K562 (cell line): ENCODE measurements at regions not wholly inside any gene's neighbourhood (a gene's known extent, or its start where the extent isn't known, plus 50 kb on each side); places are given as distances from the start of the nearest gene placed in this dataset.

Experiments used
- ATAC-seq: fragments of 200-7000 bp; cut with Tn5 transposase; 3 replicates; pipeline ENCODE4 v1.9.1; 2020; ENCODE audit warnings: moderate library complexity
- BruUV-seq: library from RNA; stranded (reverse); fragments of 400-500 nt; replicated peaks from 2 replicates; lab custom pipeline; 2021; lab: Mats Ljungman, UMichigan
- CTCF ChIA-PET: fragments of 300-600 bp; formaldehyde crosslinking; extraction: SDS; loops from one replicate; lab custom pipeline; 2021; ENCODE audit warnings: low intra/inter-chr PET ratio; lab: Yijun Ruan, JAX
- POLR2A ChIA-PET: fragments of 300-600, 350-650 bp; sonication (Branson Sonifier 250); formaldehyde crosslinking; extraction: SDS; loops from one replicate; lab custom pipeline; 2021; ENCODE audit warnings: antibody characterized with exemption, inconsistent platforms; lab: Yijun Ruan, JAX
- DNase-seq, 4 experiments: peaks; one replicate each; pipeline versions ENCODE4 v3.0.0 to v3.0.0-alpha.2; 2011 to 2018; ENCODE audit warnings: low spot score in 3 of 4, mixed read lengths in 3 of 4; ENCODE audit errors: extremely low read depth in 1 of 4
- FAIRE-seq: peaks from 2 replicates; lab custom pipeline; 2011; peaks lifted over from hg19 to GRCh38; lab: Jason Lieb, UNC
- H2AFZ ChIP-seq: 2 replicates; pipeline ENCODE4 v1.6.0; 2011; ENCODE audit warnings: low read depth, low read length, control low read depth, inconsistent platforms
- H3K27ac ChIP-seq: fragments of 200-600 bp; 3 replicates; pipeline ENCODE4 v1.8.0; 2011; ENCODE audit warnings: low read depth, mild to moderate bottlenecking, control low read depth, inconsistent platforms, low read length, moderate library complexity, mixed read lengths; ENCODE audit errors: extremely low read depth
- H3K27me3 ChIP-seq, 2 experiments: fragments of 300-600 bp in 1 of 2; 2 replicates in 1 of 2; 3 replicates in 1 of 2; pipeline versions ENCODE4 v1.6.0 to v1.8.0; 2011; ENCODE audit warnings: inconsistent platforms in 2 of 2, low read length in 2 of 2, mild to moderate bottlenecking in 1 of 2, mixed read lengths in 1 of 2, moderate library complexity in 1 of 2; ENCODE audit not compliant: control insufficient read depth in 2 of 2, insufficient read depth in 2 of 2
- H3K36me3 ChIP-seq: fragments of 300-600 bp; 3 replicates; pipeline ENCODE4 v1.8.0; 2011; ENCODE audit warnings: mild to moderate bottlenecking, low read length, inconsistent platforms; ENCODE audit not compliant: control insufficient read depth, insufficient read depth
- H3K4me1 ChIP-seq, 2 experiments: fragments of 200-600 bp in 1 of 2; replicated peaks in 1 of 2; 2 replicates in 1 of 2; 3 replicates in 1 of 2; pipeline versions ENCODE4 v1.5.1 to v1.8.0; 2011; ENCODE audit warnings: inconsistent platforms in 2 of 2, low read length in 2 of 2, mild to moderate bottlenecking in 1 of 2, mixed read lengths in 1 of 2, moderate library complexity in 1 of 2; ENCODE audit not compliant: control insufficient read depth in 2 of 2, insufficient read depth in 2 of 2
- H3K4me2 ChIP-seq: 2 replicates; pipeline ENCODE4 v1.6.1; 2011; ENCODE audit warnings: low read length, control low read depth, inconsistent platforms, mixed read lengths; ENCODE audit not compliant: insufficient read depth
- H3K4me3 ChIP-seq: fragments of 200-600 bp; sonication (generic), shearing (Covaris generic); 2 replicates; pipeline ENCODE4 v1.5.1; 2016; ENCODE audit warnings: control low read depth, inconsistent platforms
- H3K79me2 ChIP-seq: fragments of 200-600 bp; 3 replicates; pipeline ENCODE4 v1.8.0; 2011; ENCODE audit warnings: low read length, inconsistent platforms; ENCODE audit not compliant: control insufficient read depth, insufficient read depth
- H3K9ac ChIP-seq, 2 experiments: 2 replicates each; pipeline versions ENCODE4 v1.6.0 to v1.6.1; 2011; ENCODE audit warnings: low read depth in 2 of 2, low read length in 2 of 2, control low read depth in 1 of 2, inconsistent platforms in 1 of 2, mild to moderate bottlenecking in 1 of 2, mixed read lengths in 1 of 2; ENCODE audit not compliant: insufficient read depth in 1 of 2
- H3K9me1 ChIP-seq: one replicate; pipeline ENCODE4 v1.6.0; 2011; ENCODE audit warnings: inconsistent platforms, mild to moderate bottlenecking, low read length, moderate library complexity; ENCODE audit not compliant: control insufficient read depth, insufficient read depth
- H3K9me3 ChIP-seq: replicated peaks from 2 replicates; pipeline ENCODE4 v1.5.1; 2011; ENCODE audit warnings: low read depth, low read length, inconsistent platforms; ENCODE audit not compliant: control insufficient read depth, insufficient read depth
- H4K20me1 ChIP-seq: replicated peaks from 2 replicates; pipeline ENCODE4 v1.6.1; 2011; ENCODE audit warnings: low read length, inconsistent platforms, mixed read lengths; ENCODE audit not compliant: control insufficient read depth, insufficient read depth
- CREBBP ChIP-seq: IDR thresholded peaks from one replicate; pipeline ENCODE4 v1.6.1; 2012; ENCODE audit warnings: low read depth, mild to moderate bottlenecking, control low read depth, inconsistent platforms, low read length
- OTX1 ChIP-seq: fragments of 450-650 bp; formaldehyde crosslinking; IDR thresholded peaks from 2 replicates; pipeline ENCODE4 v1.4.0; 2022; ENCODE audit warnings: mild to moderate bottlenecking
- SIRT6 ChIP-seq: IDR thresholded peaks from one replicate; pipeline ENCODE4 v1.6.1; 2012; ENCODE audit warnings: low read depth, mild to moderate bottlenecking, control low read depth, inconsistent platforms, low read length, moderate library complexity
- VEZF1 ChIP-seq: fragments of 200-800 bp; sonication (Bioruptor generic); IDR thresholded peaks from 2 replicates; pipeline ENCODE4 v1.6.1; 2017; ENCODE audit warnings: missing genetic modification characterization, missing compliant biosample characterization
- ZBTB49 ChIP-seq: sonication (generic); formaldehyde crosslinking; IDR thresholded peaks from 2 replicates; pipeline ENCODE4 v1.8.0; 2022; ENCODE audit warnings: missing genetic modification reagents, mild to moderate bottlenecking, borderline replicate concordance
- ZNF175 ChIP-seq: fragments of 200-800 bp; sonication (Bioruptor generic); IDR thresholded peaks from 2 replicates; pipeline ENCODE4 v1.6.1; 2016; ENCODE audit warnings: low read depth, mild to moderate bottlenecking, missing genetic modification characterization, missing compliant biosample characterization
- ZNF778 ChIP-seq: fragments of 450-650 bp; formaldehyde crosslinking; IDR thresholded peaks from 2 replicates; pipeline ENCODE4 v1.4.0; 2020; ENCODE audit warnings: mild to moderate bottlenecking, moderate library complexity
- WGBS: fragments of 100-300 bp; shearing (Covaris generic); methylation state at CpG from one replicate; pipeline ENCODE4 v1.1.6; 2016; ENCODE audit warnings: low coverage, mixed read lengths; ENCODE audit not compliant: insufficient coverage; ENCODE audit errors: missing lambda C conversion rate; 5-methylcytosine and 5-hydroxymethylcytosine counted together
- in situ Hi-C: fragments of 300-500 bp; cut with MboI; formaldehyde crosslinking; loops from 4 replicates; pipeline ENCODE4 v1.15.0; 2018; ENCODE audit warnings: inconsistent platforms, mixed read lengths
- intact Hi-C: fragments of 100-400 bp; cut with micrococcal nuclease; formaldehyde crosslinking; loops from 2 replicates; pipeline ENCODE4 v1.14.2; 2022

GRCh38 chr7:52197221-52197620 is 838.2 kb upstream of the POM121L12 start (continued):
- TF ChIP-seq VEZF1 (CRISPR knock-in tag) (no peak), ZBTB49 (CRISPR knock-in tag) (no peak), CREBBP (no peak), ZNF778 (CRISPR knock-in tag) (no peak)

- 4% methylated on average over 4 of the region's 4 CpGs for WGBS
- DNase-seq (no peak), FAIRE-seq (no peak), ATAC-seq (no peak)
- H3K27ac ChIP-seq = no peak overlapping the region
- no peaks in the 10 kb centered on the region for H3K27me3 ChIP-seq
- no peaks in the 10 kb centered on the region for H4K20me1 ChIP-seq
- H3K4me2 ChIP-seq = no peak overlapping the region
- H3K36me3 ChIP-seq = no peaks in the 10 kb centered on the region
- ChIA-PET CTCF (no interaction called here), POLR2A (no interaction called here)
- H3K79me2 ChIP-seq = no peaks in the 10 kb centered on the region
- H3K4me3 ChIP-seq = no peak overlapping the region
- H3K9ac ChIP-seq = no peak overlapping the region
- no peaks in the 10 kb centered on the region for H3K4me1 ChIP-seq
- TF ChIP-seq SIRT6 (no peak), OTX1 (no peak), ZNF175 (CRISPR knock-in tag) (no peak)
- no peak overlapping the region for H2AFZ ChIP-seq
- intact Hi-C loops (no loop called here), in situ Hi-C loops (no loop called here)
- no TSS peak for BruUV-seq
- peaks cover 2% of the 10 kb centered on the region; the same call in 1 of the 2 replicates for H3K9me3 ChIP-seq
- no peaks in the 10 kb centered on the region for H3K9me1 ChIP-seq
Observed at GRCh38 chr7:52195664-52196063, 839.8 kb upstream of the POM121L12 start.
